Glutamatergic neuron (in vitro differentiated cells): ENCODE measurements at regions not wholly inside any gene's neighbourhood (a gene's known extent, or its start where the extent isn't known, plus 50 kb on each side); places are given as distances from the start of the nearest gene placed in this dataset.

Experiments used
- DNase-seq: peaks from one replicate; pipeline ENCODE4 v3.0.0; 2022
- H3K27ac Mint-ChIP-seq: one replicate; pipeline ENCODE4 v1.8.0; 2020; ENCODE audit warnings: mild to moderate bottlenecking, mixed read lengths, inconsistent platforms; ENCODE audit not compliant: unreplicated experiment
- H3K27me3 Mint-ChIP-seq: one replicate; pipeline ENCODE4 v1.8.0; 2020; ENCODE audit warnings: mild to moderate bottlenecking, moderate library complexity, mixed read lengths, inconsistent platforms; ENCODE audit not compliant: unreplicated experiment
- H3K36me3 Mint-ChIP-seq: one replicate; pipeline ENCODE4 v1.8.0; 2020; ENCODE audit warnings: mild to moderate bottlenecking, mixed read lengths, inconsistent platforms; ENCODE audit not compliant: unreplicated experiment
- H3K4me1 Mint-ChIP-seq: one replicate; pipeline ENCODE4 v1.8.0; 2020; ENCODE audit warnings: mild to moderate bottlenecking, low read depth, mixed read lengths, inconsistent platforms; ENCODE audit not compliant: unreplicated experiment
- H3K4me3 Mint-ChIP-seq: one replicate; pipeline ENCODE4 v1.8.0; 2020; ENCODE audit warnings: mild to moderate bottlenecking, mixed read lengths, inconsistent platforms; ENCODE audit not compliant: unreplicated experiment
- H3K9me3 Mint-ChIP-seq: one replicate; pipeline ENCODE4 v1.8.0; 2020; ENCODE audit warnings: mild to moderate bottlenecking, moderate library complexity, mixed read lengths, inconsistent platforms; ENCODE audit not compliant: unreplicated experiment
- TF ChIP-seq, protein P1 (sequence below): fragments of 200-600 bp; sonication (generic); IDR thresholded peaks from one replicate; pipeline ENCODE4 v1.5.0; 2021; ENCODE audit not compliant: partially characterized antibody, unreplicated experiment

DNA sequence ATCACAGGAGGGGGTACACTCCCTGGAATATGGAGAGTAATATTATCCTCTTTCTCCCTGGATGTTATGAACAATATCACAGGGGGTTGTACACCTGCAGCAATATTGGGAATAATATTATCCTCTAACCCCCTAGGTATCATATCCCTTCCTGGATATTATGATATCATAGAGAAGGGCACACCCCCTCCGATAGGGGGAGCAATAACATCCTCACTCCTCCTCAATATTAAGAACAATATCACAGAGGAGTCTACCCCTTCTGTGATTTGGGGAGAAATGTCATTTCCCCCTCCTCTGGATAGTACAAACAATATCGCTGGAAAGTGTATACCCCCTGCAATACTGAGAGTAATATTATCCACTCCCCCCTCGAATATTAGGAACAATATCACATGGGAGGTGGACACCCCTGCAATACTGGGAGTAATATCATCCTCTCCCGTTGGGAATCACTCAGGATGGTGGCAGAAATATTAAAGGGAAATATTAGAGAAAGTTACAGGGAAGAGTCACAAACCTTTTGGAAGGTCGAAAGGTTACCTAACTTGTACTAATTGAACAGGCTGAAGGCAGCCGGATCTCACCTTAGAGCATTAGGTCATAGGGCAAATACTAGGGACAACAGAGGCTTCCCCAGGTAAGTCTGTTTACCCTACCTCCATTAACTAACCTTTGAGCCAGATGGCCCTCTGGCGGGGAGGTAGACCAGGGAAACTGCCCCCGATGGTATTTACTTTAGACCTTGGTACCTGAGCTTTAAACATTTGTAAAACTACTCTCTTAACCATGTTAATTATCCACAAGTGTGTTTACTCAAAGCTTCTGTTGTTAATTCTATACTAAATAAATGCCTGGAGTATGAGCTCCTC lies 57.5 kb upstream of the FREM1 start:
- H3K4me3 Mint-ChIP-seq: no peak overlapping the region
- H3K36me3 Mint-ChIP-seq: no peaks in the 10 kb centered on the region
- no peaks in the 10 kb centered on the region for H3K27me3 Mint-ChIP-seq
- TF ChIP-seq, protein P1, sequence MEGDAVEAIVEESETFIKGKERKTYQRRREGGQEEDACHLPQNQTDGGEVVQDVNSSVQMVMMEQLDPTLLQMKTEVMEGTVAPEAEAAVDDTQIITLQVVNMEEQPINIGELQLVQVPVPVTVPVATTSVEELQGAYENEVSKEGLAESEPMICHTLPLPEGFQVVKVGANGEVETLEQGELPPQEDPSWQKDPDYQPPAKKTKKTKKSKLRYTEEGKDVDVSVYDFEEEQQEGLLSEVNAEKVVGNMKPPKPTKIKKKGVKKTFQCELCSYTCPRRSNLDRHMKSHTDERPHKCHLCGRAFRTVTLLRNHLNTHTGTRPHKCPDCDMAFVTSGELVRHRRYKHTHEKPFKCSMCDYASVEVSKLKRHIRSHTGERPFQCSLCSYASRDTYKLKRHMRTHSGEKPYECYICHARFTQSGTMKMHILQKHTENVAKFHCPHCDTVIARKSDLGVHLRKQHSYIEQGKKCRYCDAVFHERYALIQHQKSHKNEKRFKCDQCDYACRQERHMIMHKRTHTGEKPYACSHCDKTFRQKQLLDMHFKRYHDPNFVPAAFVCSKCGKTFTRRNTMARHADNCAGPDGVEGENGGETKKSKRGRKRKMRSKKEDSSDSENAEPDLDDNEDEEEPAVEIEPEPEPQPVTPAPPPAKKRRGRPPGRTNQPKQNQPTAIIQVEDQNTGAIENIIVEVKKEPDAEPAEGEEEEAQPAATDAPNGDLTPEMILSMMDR: no peak
- no peaks in the 10 kb centered on the region for H3K9me3 Mint-ChIP-seq
- H3K27ac Mint-ChIP-seq: no peak overlapping the region
- H3K4me1 Mint-ChIP-seq: no peaks in the 10 kb centered on the region
- no peak for DNase-seq

- H3K27me3 Mint-ChIP-seq: no peaks in the 10 kb centered on the region
- no peaks in the 10 kb centered on the region for H3K9me3 Mint-ChIP-seq
- DNase-seq: no peak
- H3K4me1 Mint-ChIP-seq: no peaks in the 10 kb centered on the region
- no peaks in the 10 kb centered on the region for H3K36me3 Mint-ChIP-seq
- TF ChIP-seq, protein P1: no peak
- no peak overlapping the region for H3K4me3 Mint-ChIP-seq
- H3K27ac Mint-ChIP-seq: no peak overlapping the region
These were observed 52.1 kb upstream of the FREM1 start for GRCh38 chr9:14962193-14962882.

DNA sequence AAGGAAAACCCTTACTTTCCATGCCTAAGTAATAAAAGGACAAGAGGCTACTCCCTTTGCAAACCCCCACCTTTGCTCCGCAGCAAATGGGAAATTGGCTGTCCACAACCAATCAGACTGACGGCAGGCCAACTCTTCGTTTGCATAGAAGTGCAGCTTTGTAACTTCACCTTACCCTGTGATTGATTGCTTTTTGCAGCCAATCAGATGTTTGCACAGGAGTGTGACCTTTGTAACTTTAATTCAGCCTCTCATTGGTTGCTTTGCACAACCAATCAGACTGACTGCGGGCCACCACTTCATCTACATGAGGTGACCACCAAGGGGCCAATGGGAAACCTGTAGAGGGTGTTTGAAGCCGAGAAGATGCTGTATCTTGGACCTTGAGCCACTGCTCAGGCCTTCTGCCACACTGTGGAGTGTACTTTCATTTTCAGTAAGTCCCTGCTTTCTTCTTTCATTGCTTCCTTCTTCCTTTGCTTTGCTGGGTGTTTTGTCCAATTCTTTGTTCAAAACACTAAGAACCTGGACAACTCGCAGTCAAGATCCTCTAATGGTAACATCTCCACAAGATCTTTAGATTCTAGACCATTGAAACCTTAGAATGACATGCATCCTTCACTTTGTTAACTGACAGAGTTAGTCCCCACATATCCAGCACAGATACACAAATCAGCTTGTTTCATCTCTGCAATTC lies 51.3 kb upstream of the FREM1 start:
- DNase-seq: no peak
- H3K27ac Mint-ChIP-seq: no peak overlapping the region
- H3K4me3 Mint-ChIP-seq: no peak overlapping the region
- no peaks in the 10 kb centered on the region for H3K36me3 Mint-ChIP-seq
- TF ChIP-seq, protein P1: no peak
- no peaks in the 10 kb centered on the region for H3K9me3 Mint-ChIP-seq
- no peaks in the 10 kb centered on the region for H3K27me3 Mint-ChIP-seq
- no peaks in the 10 kb centered on the region for H3K4me1 Mint-ChIP-seq

GRCh38 chr9:14960881-14961280 lies 50.7 kb upstream of the FREM1 start:
- H3K4me1 Mint-ChIP-seq: no peaks in the 10 kb centered on the region
- H3K27me3 Mint-ChIP-seq: no peaks in the 10 kb centered on the region
- TF ChIP-seq, protein P1: no peak
- no peak for DNase-seq
- H3K27ac Mint-ChIP-seq: no peak overlapping the region
- no peak overlapping the region for H3K4me3 Mint-ChIP-seq
- no peaks in the 10 kb centered on the region for H3K9me3 Mint-ChIP-seq
- no peaks in the 10 kb centered on the region for H3K36me3 Mint-ChIP-seq
